SU-DHL-6 (cell line): ENCODE measurements at regions not wholly inside any gene's neighbourhood (a gene's known extent, or its start where the extent isn't known, plus 50 kb on each side); places are given as distances from the start of the nearest gene placed in this dataset.

Experiments used
- CTCF ChIP-seq: fragments of 200-600 bp; sonication (generic); IDR thresholded peaks from one replicate; pipeline ENCODE4 v1.5.1; 2017; ENCODE audit warnings: antibody characterized with exemption, mild to moderate bottlenecking, low read length, moderate library complexity; ENCODE audit not compliant: insufficient read depth, poor library complexity, severe bottlenecking
- EZH2phosphoT487 ChIP-seq: fragments of 200-600 bp; sonication (generic), shearing (Covaris generic); conservative IDR thresholded peaks from 2 replicates; pipeline ENCODE4 v1.6.1; 2018; ENCODE audit warnings: mild to moderate bottlenecking, antibody characterized with exemption, low read length, moderate library complexity, mixed read lengths

- TF ChIP-seq CTCF (no peak), EZH2phosphoT487 (no peak)
Measured at GRCh38 chr1:213617133-213617532, 370.6 kb upstream of the PROX1 start.
